Stimulated activated effector memory CD8-positive, alpha-beta T cell treated with anti-CD3 and anti-CD28 coated beads, Interleukin-12 subunit alpha, Interleukin-12 subunit beta, amount 100 ng/mL, for 72 hours (primary cell): ENCODE measurements at regions not wholly inside any gene's neighbourhood (a gene's known extent, or its start where the extent isn't known, plus 50 kb on each side); places are given as distances from the start of the nearest gene placed in this dataset.

Experiments used
- ATAC-seq: fragments of 150-1000 bp; cut with Tn5 transposase; 2 replicates; pipeline ENCODE4 v1.10.0; 2021
- DNase-seq, 2 donors: peaks; one replicate each; pipeline ENCODE4 v3.0.0; 2021 to 2022; ENCODE audit warnings: low spot score in 2 of 2
- H3K27ac Mint-ChIP-seq: one replicate; pipeline ENCODE4 v1.8.0; 2022; ENCODE audit warnings: mild to moderate bottlenecking, mixed read lengths
- H3K36me3 Mint-ChIP-seq: one replicate; pipeline ENCODE4 v1.8.0; 2022; ENCODE audit warnings: mild to moderate bottlenecking, mixed read lengths
- H3K4me1 Mint-ChIP-seq: one replicate; pipeline ENCODE4 v1.8.0; 2022; ENCODE audit warnings: mixed read lengths
- H3K4me3 Mint-ChIP-seq: one replicate; pipeline ENCODE4 v1.8.0; 2022; ENCODE audit warnings: mild to moderate bottlenecking, mixed read lengths
- H3K9me3 Mint-ChIP-seq: one replicate; pipeline ENCODE4 v1.8.0; 2022; ENCODE audit warnings: mixed read lengths

- Mint-ChIP-seq H3K9me3 (no peaks in the 10 kb centered on the region), H3K4me1 (no peaks in the 10 kb centered on the region), H3K4me3 (no peak overlapping the region), H3K36me3 (no peaks in the 10 kb centered on the region), H3K27ac (no peak overlapping the region)
- ATAC-seq: no peak
- DNase-seq: no peak
These were observed 343.7 kb downstream of the GLRX3 start for GRCh38 chr10:130479926-130480325.

- Mint-ChIP-seq H3K27ac (no peak overlapping the region), H3K9me3 (no peaks in the 10 kb centered on the region), H3K4me1 (no peaks in the 10 kb centered on the region), H3K36me3 (no peaks in the 10 kb centered on the region), H3K4me3 (no peak overlapping the region)
- ATAC-seq (no peak), DNase-seq (no peak)
These were observed 344.3 kb downstream of the GLRX3 start for GRCh38 chr10:130480491-130480890.

GRCh38 chr10:130481076-130481930 is 345.1 kb downstream of the GLRX3 start:
- Mint-ChIP-seq H3K27ac (no peak overlapping the region), H3K9me3 (no peaks in the 10 kb centered on the region), H3K4me1 (no peaks in the 10 kb centered on the region), H3K36me3 (no peaks in the 10 kb centered on the region), H3K4me3 (no peak overlapping the region)
- DNase-seq: no peak
- ATAC-seq: no peak

- Mint-ChIP-seq H3K9me3 (no peaks in the 10 kb centered on the region), H3K4me3 (no peak overlapping the region), H3K4me1 (no peaks in the 10 kb centered on the region), H3K27ac (no peak overlapping the region), H3K36me3 (no peaks in the 10 kb centered on the region)
- ATAC-seq (no peak), DNase-seq (no peak)
These were observed 345.7 kb downstream of the GLRX3 start for GRCh38 chr10:130481936-130482335.

- DNase-seq: no peak
- ATAC-seq: no peak
- H3K9me3 Mint-ChIP-seq: no peaks in the 10 kb centered on the region
- no peak overlapping the region for H3K27ac Mint-ChIP-seq
- H3K4me1 Mint-ChIP-seq: no peaks in the 10 kb centered on the region
- no peaks in the 10 kb centered on the region for H3K36me3 Mint-ChIP-seq
- no peak overlapping the region for H3K4me3 Mint-ChIP-seq
These were observed 347.7 kb downstream of the GLRX3 start for GRCh38 chr10:130483691-130484467.

GRCh38 chr10:130484468-130485180 is 348.4 kb downstream of the GLRX3 start:
- Mint-ChIP-seq H3K4me3 (no peak overlapping the region), H3K9me3 (no peaks in the 10 kb centered on the region), H3K36me3 (no peaks in the 10 kb centered on the region), H3K4me1 (no peaks in the 10 kb centered on the region), H3K27ac (no peak overlapping the region)
- DNase-seq (no peak), ATAC-seq (no peak)

- ATAC-seq (no peak), DNase-seq (no peak)
- no peak overlapping the region for H3K4me3 Mint-ChIP-seq
- H3K4me1 Mint-ChIP-seq: no peaks in the 10 kb centered on the region
- no peak overlapping the region for H3K27ac Mint-ChIP-seq
- H3K9me3 Mint-ChIP-seq: no peaks in the 10 kb centered on the region
- no peaks in the 10 kb centered on the region for H3K36me3 Mint-ChIP-seq
These were observed 349.2 kb downstream of the GLRX3 start for GRCh38 chr10:130485236-130485957.

GRCh38 chr10:130485958-130486895 is 350.0 kb downstream of the GLRX3 start:
- H3K4me3 Mint-ChIP-seq: no peak overlapping the region
- no peaks in the 10 kb centered on the region for H3K36me3 Mint-ChIP-seq
- DNase-seq: no peak
- ATAC-seq: no peak
- H3K27ac Mint-ChIP-seq: no peak overlapping the region
- H3K4me1 Mint-ChIP-seq: no peaks in the 10 kb centered on the region
- peaks cover 2% of the 10 kb centered on the region for H3K9me3 Mint-ChIP-seq

- Mint-ChIP-seq H3K9me3 (peaks cover 2% of the 10 kb centered on the region), H3K4me1 (no peaks in the 10 kb centered on the region), H3K4me3 (no peak overlapping the region), H3K27ac (no peak overlapping the region), H3K36me3 (no peaks in the 10 kb centered on the region)
- ATAC-seq (no peak), DNase-seq (no peak)
These were observed 350.7 kb downstream of the GLRX3 start for GRCh38 chr10:130486906-130487305.

- peaks cover 2% of the 10 kb centered on the region for H3K9me3 Mint-ChIP-seq
- no peaks in the 10 kb centered on the region for H3K4me1 Mint-ChIP-seq
- DNase-seq (no peak), ATAC-seq (no peak)
- no peak overlapping the region for H3K27ac Mint-ChIP-seq
- no peak overlapping the region for H3K4me3 Mint-ChIP-seq
- H3K36me3 Mint-ChIP-seq: no peaks in the 10 kb centered on the region
These were observed 351.4 kb downstream of the GLRX3 start for GRCh38 chr10:130487566-130487965.

- DNase-seq (no peak), ATAC-seq (no peak)
- H3K9me3 Mint-ChIP-seq: peaks cover 2% of the 10 kb centered on the region
These were observed 353.7 kb downstream of the GLRX3 start for GRCh38 chr10:130489891-130490290.

GRCh38 chr10:130491011-130491692 is 355.0 kb downstream of the GLRX3 start:
- no peak overlapping the region for H3K4me3 Mint-ChIP-seq
- ATAC-seq (no peak), DNase-seq (no peak)
- H3K27ac Mint-ChIP-seq: no peak overlapping the region
- peaks cover 2% of the 10 kb centered on the region for H3K9me3 Mint-ChIP-seq
- H3K36me3 Mint-ChIP-seq: no peaks in the 10 kb centered on the region
- no peaks in the 10 kb centered on the region for H3K4me1 Mint-ChIP-seq

More at GRCh38 chr10:130489891-130490290, 353.7 kb downstream of the GLRX3 start:
- Mint-ChIP-seq H3K27ac (no peak overlapping the region), H3K4me3 (no peak overlapping the region), H3K36me3 (no peaks in the 10 kb centered on the region), H3K4me1 (no peaks in the 10 kb centered on the region)

- Mint-ChIP-seq H3K9me3 (peaks cover 2% of the 10 kb centered on the region), H3K36me3 (no peaks in the 10 kb centered on the region), H3K27ac (no peak overlapping the region), H3K4me3 (no peak overlapping the region), H3K4me1 (no peaks in the 10 kb centered on the region)
- DNase-seq: no peak
- no peak for ATAC-seq
These were observed 355.5 kb downstream of the GLRX3 start for GRCh38 chr10:130491693-130492050.
